ENCODE measurements at regions not wholly inside any gene's neighbourhood (a gene's known extent, or its start where the extent isn't known, plus 50 kb on each side); places are given as distances from the start of the nearest gene placed in this dataset.

DNA sequence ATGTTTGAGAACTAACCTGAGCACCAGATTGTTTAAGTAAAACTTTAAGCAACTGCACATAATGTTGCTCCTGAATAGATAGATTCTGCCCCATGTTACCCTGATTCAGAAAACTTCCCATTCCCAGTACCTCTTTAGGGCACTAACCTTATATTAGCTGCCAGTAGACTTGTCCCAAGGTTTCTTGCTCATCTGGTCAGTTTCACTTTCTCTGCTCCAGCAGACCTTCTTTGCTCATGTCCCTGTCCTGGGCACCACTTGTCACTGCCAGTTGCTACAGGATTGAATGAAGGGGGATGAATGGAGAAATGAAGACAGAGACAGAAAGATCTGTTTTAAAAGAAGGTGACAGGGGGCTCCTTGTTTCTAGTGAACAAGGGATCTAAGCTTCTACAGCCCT, 65.2 kb upstream of the UGT2B10 start:
- H3K4me1 ChIP-seq = no peaks in the 10 kb centered on the region
- no peak overlapping the region for H3K27ac ChIP-seq
- intact Hi-C loops (cut with DNase I; ENCODE audit: low total_unique reads) = no loop called here
- H3K4me3 ChIP-seq = no peak overlapping the region
- no peak for DNase-seq (ENCODE audit: low spot score in 2 of 2)
- H3K36me3 ChIP-seq = no peaks in the 10 kb centered on the region
- H3K27me3 ChIP-seq = no peaks in the 10 kb centered on the region
- no peaks in the 10 kb centered on the region for H3K9me3 ChIP-seq
- TF ChIP-seq POLR2AphosphoS5 (IDR thresholded peaks at IDR 0.05) (no peak), POLR2A (IDR thresholded peaks at IDR 0.05) (no peak), CTCF (IDR thresholded peaks at IDR 0.05) (no peak)

DNA sequence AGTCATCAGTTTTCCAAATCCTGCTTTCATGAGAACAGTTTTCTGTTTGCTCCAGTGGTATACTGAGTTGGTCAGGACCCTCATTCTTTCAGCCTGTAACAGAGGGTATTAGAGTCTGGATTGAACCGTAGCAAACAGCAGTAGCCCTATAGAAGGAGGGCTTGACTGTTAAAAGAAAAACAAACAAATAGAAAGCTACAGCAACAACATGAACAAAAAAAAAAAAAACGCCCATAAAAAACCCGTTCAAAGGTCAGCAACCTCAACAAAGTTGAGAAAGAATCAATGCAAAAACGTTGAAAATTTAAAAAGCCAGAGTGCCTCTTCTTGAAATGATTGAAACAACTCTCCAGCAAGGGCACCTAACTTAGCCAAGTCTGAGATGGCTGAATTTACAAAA, 64.7 kb upstream of the UGT2B10 start:
- intact Hi-C loops (cut with DNase I; ENCODE audit: low total_unique reads) = no loop called here

DNA sequence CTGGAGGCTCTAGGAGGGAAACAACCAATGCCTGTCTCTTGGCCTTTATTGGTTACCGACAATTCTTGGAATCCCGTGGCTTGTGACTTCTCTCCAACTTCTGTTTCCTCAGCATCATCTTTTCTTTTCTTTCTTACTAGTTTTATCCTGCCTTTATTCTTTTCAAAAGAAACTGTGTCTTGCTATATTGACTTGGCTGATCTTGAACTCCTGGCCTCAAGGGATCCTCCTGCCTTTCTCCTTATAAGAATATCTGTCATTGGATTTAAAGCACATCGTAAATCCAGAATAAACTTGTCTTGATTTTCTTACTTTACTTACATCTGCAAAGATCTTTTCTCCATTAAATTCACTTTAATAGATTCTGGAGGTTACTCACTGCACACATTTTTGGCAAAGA, 49.9 kb upstream of the UGT2B10 start:
- Histone ChIP-seq H3K4me3 (no peak overlapping the region), H3K4me1 (no peaks in the 10 kb centered on the region), H3K36me3 (no peaks in the 10 kb centered on the region), H3K27ac (no peak overlapping the region), H3K27me3 (no peaks in the 10 kb centered on the region), H3K9me3 (no peaks in the 10 kb centered on the region)
- intact Hi-C loops (cut with DNase I; ENCODE audit: low total_unique reads) = loop anchor here (2.0 kb wide), 1 partner anchor 19 kb away; no protein-coding TSS in a partner anchor
- TF ChIP-seq CTCF (IDR thresholded peaks at IDR 0.05) (no peak), POLR2AphosphoS5 (IDR thresholded peaks at IDR 0.05) (no peak), POLR2A (IDR thresholded peaks at IDR 0.05) (no peak)
- DNase-seq (ENCODE audit: low spot score in 2 of 2) = no peak

More for the DNA sequence above, 64.7 kb upstream of the UGT2B10 start:
- Histone ChIP-seq H3K4me1 (no peaks in the 10 kb centered on the region), H3K9me3 (no peaks in the 10 kb centered on the region), H3K36me3 (no peaks in the 10 kb centered on the region), H3K27ac (no peak overlapping the region), H3K27me3 (no peaks in the 10 kb centered on the region), H3K4me3 (no peak overlapping the region)
- TF ChIP-seq POLR2A (IDR thresholded peaks at IDR 0.05) = no peak
- no peak for TF ChIP-seq POLR2AphosphoS5 (IDR thresholded peaks at IDR 0.05)
- no peak for TF ChIP-seq CTCF (IDR thresholded peaks at IDR 0.05)
- DNase-seq (ENCODE audit: low spot score in 2 of 2) = no peak
